Type B pancreatic cell (in vitro differentiated cells): ENCODE measurements at regions not wholly inside any gene's neighbourhood (a gene's known extent, or its start where the extent isn't known, plus 50 kb on each side); places are given as distances from the start of the nearest gene placed in this dataset.

Experiments used
- DNase-seq: peaks from one replicate; pipeline ENCODE4 v3.0.0; 2021; ENCODE audit warnings: mixed read lengths; ENCODE audit not compliant: unreplicated experiment; ENCODE audit errors: extremely low spot score
- H3K27ac Mint-ChIP-seq: 2 replicates; pipeline ENCODE4 v1.8.0; 2021; ENCODE audit warnings: mild to moderate bottlenecking, mixed read lengths
- H3K27me3 Mint-ChIP-seq: 2 replicates; pipeline ENCODE4 v1.8.0; 2021; ENCODE audit warnings: mixed read lengths
- H3K36me3 Mint-ChIP-seq: 2 replicates; pipeline ENCODE4 v1.8.0; 2021; ENCODE audit warnings: mixed read lengths
- H3K4me1 Mint-ChIP-seq: one replicate; pipeline ENCODE4 v1.8.0; 2021; ENCODE audit warnings: mixed read lengths; ENCODE audit not compliant: unreplicated experiment
- H3K4me3 Mint-ChIP-seq: 2 replicates; pipeline ENCODE4 v1.8.0; 2021; ENCODE audit warnings: mild to moderate bottlenecking, mixed read lengths
- H3K9me3 Mint-ChIP-seq: 2 replicates; pipeline ENCODE4 v1.8.0; 2021; ENCODE audit warnings: mixed read lengths
- CTCF ChIP-seq: fragments of 200-600 bp; sonication (generic); conservative IDR thresholded peaks from 2 replicates; pipeline ENCODE4 v1.5.0; 2021; ENCODE audit warnings: antibody characterized with exemption, mild to moderate bottlenecking

GRCh38 chr7:18221377-18222293 is 194.0 kb upstream of the PRPS1L1 start:
- Mint-ChIP-seq H3K9me3 (no peaks in the 10 kb centered on the region), H3K4me1 (no peaks in the 10 kb centered on the region), H3K27ac (no peak overlapping the region), H3K4me3 (no peak overlapping the region), H3K36me3 (no peaks in the 10 kb centered on the region), H3K27me3 (peaks cover 31% of the 10 kb centered on the region)
- TF ChIP-seq CTCF = no peak
- DNase-seq = no peak

- DNase-seq = no peak
- H3K27ac Mint-ChIP-seq = no peak overlapping the region
These were observed 195.0 kb upstream of the PRPS1L1 start for GRCh38 chr7:18222636-18223035.

GRCh38 chr7:18224138-18224537 is 196.5 kb upstream of the PRPS1L1 start:
- H3K36me3 Mint-ChIP-seq = no peaks in the 10 kb centered on the region
- H3K9me3 Mint-ChIP-seq = no peaks in the 10 kb centered on the region
- no peaks in the 10 kb centered on the region for H3K4me1 Mint-ChIP-seq
- no peak for DNase-seq
- H3K4me3 Mint-ChIP-seq = no peak overlapping the region
- H3K27ac Mint-ChIP-seq = no peak overlapping the region
- H3K27me3 Mint-ChIP-seq = peaks cover 38% of the 10 kb centered on the region
- TF ChIP-seq CTCF = no peak

More at GRCh38 chr7:18222636-18223035, 195.0 kb upstream of the PRPS1L1 start:
- no peaks in the 10 kb centered on the region for H3K36me3 Mint-ChIP-seq
- no peaks in the 10 kb centered on the region for H3K4me1 Mint-ChIP-seq
- H3K9me3 Mint-ChIP-seq = no peaks in the 10 kb centered on the region
- H3K4me3 Mint-ChIP-seq = no peak overlapping the region
- TF ChIP-seq CTCF = no peak
- peaks cover 34% of the 10 kb centered on the region for H3K27me3 Mint-ChIP-seq

- TF ChIP-seq CTCF = no peak
- H3K9me3 Mint-ChIP-seq = no peaks in the 10 kb centered on the region
- no peak for DNase-seq
- H3K4me1 Mint-ChIP-seq = no peaks in the 10 kb centered on the region
- no peaks in the 10 kb centered on the region for H3K36me3 Mint-ChIP-seq
- no peak overlapping the region for H3K27ac Mint-ChIP-seq
- peaks cover 42% of the 10 kb centered on the region for H3K27me3 Mint-ChIP-seq
- no peak overlapping the region for H3K4me3 Mint-ChIP-seq
These were observed 197.4 kb upstream of the PRPS1L1 start for GRCh38 chr7:18225067-18225466.

GRCh38 chr7:18226598-18226997 is 199.0 kb upstream of the PRPS1L1 start:
- Mint-ChIP-seq H3K27me3 (peaks cover 36% of the 10 kb centered on the region), H3K4me1 (no peaks in the 10 kb centered on the region), H3K27ac (no peak overlapping the region), H3K9me3 (no peaks in the 10 kb centered on the region), H3K4me3 (no peak overlapping the region), H3K36me3 (no peaks in the 10 kb centered on the region)
- TF ChIP-seq CTCF = no peak
- DNase-seq = no peak
